Neural crest cell (in vitro differentiated cells): ENCODE measurements at regions not wholly inside any gene's neighbourhood (a gene's known extent, or its start where the extent isn't known, plus 50 kb on each side); places are given as distances from the start of the nearest gene placed in this dataset.
"Not testable (repeated sequence)": the region's sequence is repeated elsewhere in the genome, so short reads cannot be mapped to it uniquely, and the experiment has no call there.

ENCODE experiments used
- DNase-seq: peaks from one replicate; pipeline ENCODE4 v3.0.0; 2021; ENCODE audit warnings: low read depth, mixed read lengths, low spot score
- H3K27ac Mint-ChIP-seq: one replicate; pipeline ENCODE4 v1.8.0; 2021; ENCODE audit warnings: mild to moderate bottlenecking, mixed read lengths; ENCODE audit not compliant: unreplicated experiment
- H3K27me3 Mint-ChIP-seq: 2 replicates; pipeline ENCODE4 v1.8.0; 2021; ENCODE audit warnings: low read depth, mild to moderate bottlenecking, mixed read lengths
- H3K36me3 Mint-ChIP-seq: 2 replicates; pipeline ENCODE4 v1.8.0; 2021; ENCODE audit warnings: low read depth, mild to moderate bottlenecking, mixed read lengths
- H3K4me1 Mint-ChIP-seq: 2 replicates; pipeline ENCODE4 v1.8.0; 2021; ENCODE audit warnings: mixed read lengths
- H3K4me3 Mint-ChIP-seq: one replicate; pipeline ENCODE4 v1.8.0; 2021; ENCODE audit warnings: mild to moderate bottlenecking, mixed read lengths
- H3K9me3 Mint-ChIP-seq: 2 replicates; pipeline ENCODE4 v1.8.0; 2021; ENCODE audit warnings: mixed read lengths
- CTCF ChIP-seq: fragments of 200-600 bp; sonication (generic); conservative IDR thresholded peaks from 2 replicates; pipeline ENCODE4 v1.5.0; 2021; ENCODE audit warnings: antibody characterized with exemption, mild to moderate bottlenecking

GRCh38 chr4:104631000-104631399 is 136.3 kb upstream of the CXXC4 start:
- no peak overlapping the region for H3K4me3 Mint-ChIP-seq
- H3K36me3 Mint-ChIP-seq = no peaks in the 10 kb centered on the region
- TF ChIP-seq CTCF = no peak
- no peaks in the 10 kb centered on the region for H3K27me3 Mint-ChIP-seq
- no peak for DNase-seq
- H3K27ac Mint-ChIP-seq = no peak overlapping the region
- no peaks in the 10 kb centered on the region for H3K4me1 Mint-ChIP-seq
- no peaks in the 10 kb centered on the region for H3K9me3 Mint-ChIP-seq

- no peak for DNase-seq
- Mint-ChIP-seq H3K27me3 (no peaks in the 10 kb centered on the region), H3K27ac (peak overlapping the region; percentile 19), H3K4me3 (no peak overlapping the region), H3K36me3 (no peaks in the 10 kb centered on the region), H3K9me3 (no peaks in the 10 kb centered on the region), H3K4me1 (peaks cover 19% of the 10 kb centered on the region)
- no peak for TF ChIP-seq CTCF
Measured at GRCh38 chr4:104641418-104641817, 146.7 kb upstream of the CXXC4 start.

- Mint-ChIP-seq H3K4me3 (no peak overlapping the region), H3K9me3 (no peaks in the 10 kb centered on the region), H3K27ac (peak overlapping the region; percentile 10), H3K4me1 (peaks cover 19% of the 10 kb centered on the region), H3K36me3 (no peaks in the 10 kb centered on the region), H3K27me3 (no peaks in the 10 kb centered on the region)
- no peak for DNase-seq
- no peak for TF ChIP-seq CTCF
Measured at GRCh38 chr4:104642521-104642920, 147.8 kb upstream of the CXXC4 start.

- no peak for TF ChIP-seq CTCF
- Mint-ChIP-seq H3K27ac (no peak overlapping the region), H3K4me3 (no peak overlapping the region), H3K4me1 (peaks cover 19% of the 10 kb centered on the region), H3K36me3 (no peaks in the 10 kb centered on the region), H3K9me3 (no peaks in the 10 kb centered on the region), H3K27me3 (no peaks in the 10 kb centered on the region)
- DNase-seq = no peak
Measured at GRCh38 chr4:104643805-104644204, 149.1 kb upstream of the CXXC4 start.

- H3K27ac Mint-ChIP-seq = no peak overlapping the region
- H3K36me3 Mint-ChIP-seq = no peaks in the 10 kb centered on the region
- no peaks in the 10 kb centered on the region for H3K27me3 Mint-ChIP-seq
- DNase-seq = no peak
- H3K4me3 Mint-ChIP-seq = no peak overlapping the region
- peaks cover 3% of the 10 kb centered on the region for H3K9me3 Mint-ChIP-seq
- no peaks in the 10 kb centered on the region for H3K4me1 Mint-ChIP-seq
- TF ChIP-seq CTCF = no peak
Measured at GRCh38 chr4:104649631-104650030, 154.9 kb upstream of the CXXC4 start.

- H3K27me3 Mint-ChIP-seq, H3K4me3 Mint-ChIP-seq, H3K9me3 Mint-ChIP-seq, DNase-seq, H3K4me1 Mint-ChIP-seq, H3K36me3 Mint-ChIP-seq, H3K27ac Mint-ChIP-seq: not testable (repeated sequence)
Measured at GRCh38 chr4:104662269-104662668, 167.6 kb upstream of the CXXC4 start.
